ENCODE measurements at regions not wholly inside any gene's neighbourhood (a gene's known extent, or its start where the extent isn't known, plus 50 kb on each side); places are given as distances from the start of the nearest gene placed in this dataset.

GRCh38 chr3:75140904-75141615, 523.1 kb upstream of the FRG2C start:
- no peaks in the 10 kb centered on the region for H3K27me3 ChIP-seq (ENCODE audit: control insufficient read depth in 1 of 2, insufficient read depth in 2 of 2, low read length in 1 of 2)
- no peaks in the 10 kb centered on the region for H3K36me3 ChIP-seq (ENCODE audit: control insufficient read depth in 1 of 2, insufficient read depth in 2 of 2, low read length in 1 of 2)
- H3K9me3 ChIP-seq (ENCODE audit: control insufficient read depth, low read length): no peaks in the 10 kb centered on the region
- DNase-seq: no peak
- no peak overlapping the region for H3K4me3 ChIP-seq (ENCODE audit: low read length in 2 of 2)
- no peak overlapping the region for H3K27ac ChIP-seq (ENCODE audit: low read depth in 1 of 2, low read length in 2 of 2)
- ATAC-seq (ENCODE audit: low FRiP score): no peak
- intact Hi-C loops (cut with DNase I): no loop called here
- 90% methylated on average over 8 of the region's 8 CpGs for WGBS, 2 donors
- no peaks in the 10 kb centered on the region for H3K4me1 ChIP-seq (ENCODE audit: control insufficient read depth in 1 of 2, insufficient read depth in 2 of 2, low read length in 2 of 2)

GRCh38 chr3:75144406-75144805, 519.7 kb upstream of the FRG2C start:
- 95 to 96% methylated on average over 3 of the region's 3 CpGs for WGBS, 2 donors
- Histone ChIP-seq H3K27me3 (ENCODE audit: control insufficient read depth in 1 of 2, insufficient read depth in 2 of 2, low read length in 1 of 2) (no peaks in the 10 kb centered on the region), H3K4me1 (ENCODE audit: control insufficient read depth in 1 of 2, insufficient read depth in 2 of 2, low read length in 2 of 2) (no peaks in the 10 kb centered on the region), H3K36me3 (ENCODE audit: control insufficient read depth in 1 of 2, insufficient read depth in 2 of 2, low read length in 1 of 2) (no peaks in the 10 kb centered on the region), H3K4me3 (ENCODE audit: low read length in 2 of 2) (no peak overlapping the region), H3K27ac (ENCODE audit: low read depth in 1 of 2, low read length in 2 of 2) (no peak overlapping the region), H3K9me3 (ENCODE audit: control insufficient read depth, low read length) (no peaks in the 10 kb centered on the region)
- DNase-seq (no peak), ATAC-seq (ENCODE audit: low FRiP score) (no peak)
- intact Hi-C loops (cut with DNase I): no loop called here

- DNase-seq (no peak), ATAC-seq (ENCODE audit: low FRiP score) (no peak)
- no peaks in the 10 kb centered on the region for H3K4me1 ChIP-seq (ENCODE audit: control insufficient read depth in 1 of 2, insufficient read depth in 2 of 2, low read length in 2 of 2)
- H3K4me3 ChIP-seq (ENCODE audit: low read length in 2 of 2): no peak overlapping the region
- H3K36me3 ChIP-seq (ENCODE audit: control insufficient read depth in 1 of 2, insufficient read depth in 2 of 2, low read length in 1 of 2): no peaks in the 10 kb centered on the region
- 12 to 21% methylated on average over 2 of the region's 2 CpGs for WGBS, 2 donors
- no peaks in the 10 kb centered on the region for H3K27me3 ChIP-seq (ENCODE audit: control insufficient read depth in 1 of 2, insufficient read depth in 2 of 2, low read length in 1 of 2)
- no peak overlapping the region for H3K27ac ChIP-seq (ENCODE audit: low read depth in 1 of 2, low read length in 2 of 2)
- intact Hi-C loops (cut with DNase I): no loop called here
- H3K9me3 ChIP-seq (ENCODE audit: control insufficient read depth, low read length): no peaks in the 10 kb centered on the region
Observed at GRCh38 chr3:75171630-75172230, 492.4 kb upstream of the FRG2C start.

- H3K4me3 ChIP-seq (ENCODE audit: low read length in 2 of 2): no peak overlapping the region
- DNase-seq: no peak
- no peak for ATAC-seq (ENCODE audit: low FRiP score)
- WGBS, 2 donors: 68 to 75% methylated on average over 3 of the region's 3 CpGs
- H3K4me1 ChIP-seq (ENCODE audit: control insufficient read depth in 1 of 2, insufficient read depth in 2 of 2, low read length in 2 of 2): no peaks in the 10 kb centered on the region
- no peaks in the 10 kb centered on the region for H3K27me3 ChIP-seq (ENCODE audit: control insufficient read depth in 1 of 2, insufficient read depth in 2 of 2, low read length in 1 of 2)
- no peak overlapping the region for H3K27ac ChIP-seq (ENCODE audit: low read depth in 1 of 2, low read length in 2 of 2)
- intact Hi-C loops (cut with DNase I): no loop called here
- H3K36me3 ChIP-seq (ENCODE audit: control insufficient read depth in 1 of 2, insufficient read depth in 2 of 2, low read length in 1 of 2): no peaks in the 10 kb centered on the region
- no peaks in the 10 kb centered on the region for H3K9me3 ChIP-seq (ENCODE audit: control insufficient read depth, low read length)
Observed at GRCh38 chr3:75176937-75177336, 487.2 kb upstream of the FRG2C start.

- intact Hi-C loops (cut with DNase I): no loop called here
- Histone ChIP-seq H3K4me1 (ENCODE audit: control insufficient read depth in 1 of 2, insufficient read depth in 2 of 2, low read length in 2 of 2) (no peaks in the 10 kb centered on the region), H3K36me3 (ENCODE audit: control insufficient read depth in 1 of 2, insufficient read depth in 2 of 2, low read length in 1 of 2) (no peaks in the 10 kb centered on the region), H3K9me3 (ENCODE audit: control insufficient read depth, low read length) (no peaks in the 10 kb centered on the region), H3K4me3 (ENCODE audit: low read length in 2 of 2) (no peak overlapping the region), H3K27ac (ENCODE audit: low read depth in 1 of 2, low read length in 2 of 2) (no peak overlapping the region), H3K27me3 (ENCODE audit: control insufficient read depth in 1 of 2, insufficient read depth in 2 of 2, low read length in 1 of 2) (no peaks in the 10 kb centered on the region)
- no peak for ATAC-seq (ENCODE audit: low FRiP score)
- no peak for DNase-seq
- WGBS, 2 donors: 76 to 79% methylated on average over 7 of the region's 7 CpGs
Observed at GRCh38 chr3:75180235-75180944, 483.7 kb upstream of the FRG2C start.

GRCh38 chr3:75180945-75181298, 483.2 kb upstream of the FRG2C start:
- WGBS, 2 donors: 87 to 90% methylated on average over 1 of the region's 1 CpG
- Histone ChIP-seq H3K27ac (ENCODE audit: low read depth in 1 of 2, low read length in 2 of 2) (no peak overlapping the region), H3K27me3 (ENCODE audit: control insufficient read depth in 1 of 2, insufficient read depth in 2 of 2, low read length in 1 of 2) (no peaks in the 10 kb centered on the region), H3K4me1 (ENCODE audit: control insufficient read depth in 1 of 2, insufficient read depth in 2 of 2, low read length in 2 of 2) (no peaks in the 10 kb centered on the region), H3K36me3 (ENCODE audit: control insufficient read depth in 1 of 2, insufficient read depth in 2 of 2, low read length in 1 of 2) (no peaks in the 10 kb centered on the region), H3K9me3 (ENCODE audit: control insufficient read depth, low read length) (no peaks in the 10 kb centered on the region), H3K4me3 (ENCODE audit: low read length in 2 of 2) (no peak overlapping the region)
- no peak for ATAC-seq (ENCODE audit: low FRiP score)
- intact Hi-C loops (cut with DNase I): no loop called here
- DNase-seq: no peak

- Histone ChIP-seq H3K27me3 (ENCODE audit: control insufficient read depth in 1 of 2, insufficient read depth in 2 of 2, low read length in 1 of 2) (no peaks in the 10 kb centered on the region), H3K27ac (ENCODE audit: low read depth in 1 of 2, low read length in 2 of 2) (no peak overlapping the region), H3K9me3 (ENCODE audit: control insufficient read depth, low read length) (no peaks in the 10 kb centered on the region), H3K36me3 (ENCODE audit: control insufficient read depth in 1 of 2, insufficient read depth in 2 of 2, low read length in 1 of 2) (no peaks in the 10 kb centered on the region), H3K4me3 (ENCODE audit: low read length in 2 of 2) (no peak overlapping the region), H3K4me1 (ENCODE audit: control insufficient read depth in 1 of 2, insufficient read depth in 2 of 2, low read length in 2 of 2) (no peaks in the 10 kb centered on the region)
- WGBS, 2 donors: 86 to 89% methylated on average over 3 of the region's 3 CpGs
- DNase-seq: no peak
- ATAC-seq (ENCODE audit: low FRiP score): no peak
- intact Hi-C loops (cut with DNase I): no loop called here
Observed at GRCh38 chr3:75188962-75189361, 475.2 kb upstream of the FRG2C start.

GRCh38 chr3:75192146-75192616, 471.9 kb upstream of the FRG2C start:
- DNase-seq: no peak
- no peaks in the 10 kb centered on the region for H3K9me3 ChIP-seq (ENCODE audit: control insufficient read depth, low read length)
- 7 to 8% methylated on average over 6 of the region's 6 CpGs for WGBS, 2 donors
- no peaks in the 10 kb centered on the region for H3K4me1 ChIP-seq (ENCODE audit: control insufficient read depth in 1 of 2, insufficient read depth in 2 of 2, low read length in 2 of 2)
- no peaks in the 10 kb centered on the region for H3K36me3 ChIP-seq (ENCODE audit: control insufficient read depth in 1 of 2, insufficient read depth in 2 of 2, low read length in 1 of 2)
- no peak overlapping the region for H3K27ac ChIP-seq (ENCODE audit: low read depth in 1 of 2, low read length in 2 of 2)
- no peaks in the 10 kb centered on the region for H3K27me3 ChIP-seq (ENCODE audit: control insufficient read depth in 1 of 2, insufficient read depth in 2 of 2, low read length in 1 of 2)
- intact Hi-C loops (cut with DNase I): no loop called here
- ATAC-seq (ENCODE audit: low FRiP score): no peak
- H3K4me3 ChIP-seq (ENCODE audit: low read length in 2 of 2): no peak overlapping the region

GRCh38 chr3:75193797-75194196, 470.3 kb upstream of the FRG2C start:
- Histone ChIP-seq H3K4me1 (ENCODE audit: control insufficient read depth in 1 of 2, insufficient read depth in 2 of 2, low read length in 2 of 2) (no peaks in the 10 kb centered on the region), H3K36me3 (ENCODE audit: control insufficient read depth in 1 of 2, insufficient read depth in 2 of 2, low read length in 1 of 2) (no peaks in the 10 kb centered on the region), H3K27ac (ENCODE audit: low read depth in 1 of 2, low read length in 2 of 2) (no peak overlapping the region), H3K4me3 (ENCODE audit: low read length in 2 of 2) (no peak overlapping the region), H3K9me3 (ENCODE audit: control insufficient read depth, low read length) (no peaks in the 10 kb centered on the region), H3K27me3 (ENCODE audit: control insufficient read depth in 1 of 2, insufficient read depth in 2 of 2, low read length in 1 of 2) (no peaks in the 10 kb centered on the region)
- 5 to 7% methylated on average over 4 of the region's 4 CpGs for WGBS, 2 donors
- ATAC-seq (ENCODE audit: low FRiP score) (no peak), DNase-seq (no peak)
- intact Hi-C loops (cut with DNase I): no loop called here

All from aorta (tissue), 5 donors.